ENCODE measurements at regions not wholly inside any gene's neighbourhood (a gene's known extent, or its start where the extent isn't known, plus 50 kb on each side); places are given as distances from the start of the nearest gene placed in this dataset.

- TF ChIP-seq ZNF12 (CRISPR knock-in tag; IDR thresholded peaks at IDR 0.05) (no peak), TAF1 (CRISPR knock-in tag; IDR thresholded peaks at IDR 0.05) (no peak), ZFY (CRISPR knock-in tag; IDR thresholded peaks at IDR 0.05) (no peak), DPF2 (CRISPR knock-in tag; IDR thresholded peaks at IDR 0.05; ENCODE audit: borderline replicate concordance, low read depth) (no peak), POLR2A (IDR thresholded peaks at IDR 0.05; ENCODE audit: insufficient read depth in 1 of 2, low read depth in 2 of 2, low read length in 2 of 2) (no peak), MTF1 (CRISPR knock-in tag; IDR thresholded peaks at IDR 0.05) (no peak), E2F1 (CRISPR knock-in tag; IDR thresholded peaks at IDR 0.05) (no peak)
Observed at GRCh38 chr15:88711806-88712205, 73.0 kb downstream of the ISG20 start.
